ENCODE measurements at regions not wholly inside any gene's neighbourhood (a gene's known extent, or its start where the extent isn't known, plus 50 kb on each side); places are given as distances from the start of the nearest gene placed in this dataset.

- Histone ChIP-seq H3K27me3 (replicated peaks; ENCODE audit: insufficient read depth, low read length) (no peaks in the 10 kb centered on the region), H3K9me2 (replicated peaks; ENCODE audit: insufficient read depth, low read length) (no peaks in the 10 kb centered on the region), H2AFZ (ENCODE audit: low read length) (no peak overlapping the region), H3K4me1 (ENCODE audit: low read length) (no peaks in the 10 kb centered on the region), H3K27ac (ENCODE audit: low read length) (no peak overlapping the region), H3F3A (ENCODE audit: insufficient read depth, low read length) (no peaks in the 10 kb centered on the region), H4K20me1 (ENCODE audit: insufficient read depth, low read length) (no peaks in the 10 kb centered on the region), H3K79me2 (ENCODE audit: low read length) (no peaks in the 10 kb centered on the region), H3K36me3 (replicated peaks; ENCODE audit: insufficient read depth, low read length) (no peaks in the 10 kb centered on the region), H3K9me3 (replicated peaks; ENCODE audit: insufficient read depth, low read length) (no peaks in the 10 kb centered on the region), H3K4me3 (ENCODE audit: low read length) (no peak overlapping the region), H3K9ac (ENCODE audit: low read length) (no peak overlapping the region), H3K4me2 (ENCODE audit: low read depth, low read length) (no peak overlapping the region)
- DNase-seq: no peak
- TF ChIP-seq CTCF (IDR thresholded peaks at IDR 0.05; ENCODE audit: low read length) (no peak), EZH2 (optimal IDR thresholded peaks at IDR 0.05; ENCODE audit: low read depth, low read length) (no peak), EZH2phosphoT487 (IDR thresholded peaks at IDR 0.05; ENCODE audit: low read length) (no peak)
These were observed 50.2 kb upstream of the GPRIN3 start for GRCh38 chr4:89357787-89358186.

All from MM.1S (cell line).